ENCODE measurements at regions not wholly inside any gene's neighbourhood (a gene's known extent, or its start where the extent isn't known, plus 50 kb on each side); places are given as distances from the start of the nearest gene placed in this dataset.

DNA sequence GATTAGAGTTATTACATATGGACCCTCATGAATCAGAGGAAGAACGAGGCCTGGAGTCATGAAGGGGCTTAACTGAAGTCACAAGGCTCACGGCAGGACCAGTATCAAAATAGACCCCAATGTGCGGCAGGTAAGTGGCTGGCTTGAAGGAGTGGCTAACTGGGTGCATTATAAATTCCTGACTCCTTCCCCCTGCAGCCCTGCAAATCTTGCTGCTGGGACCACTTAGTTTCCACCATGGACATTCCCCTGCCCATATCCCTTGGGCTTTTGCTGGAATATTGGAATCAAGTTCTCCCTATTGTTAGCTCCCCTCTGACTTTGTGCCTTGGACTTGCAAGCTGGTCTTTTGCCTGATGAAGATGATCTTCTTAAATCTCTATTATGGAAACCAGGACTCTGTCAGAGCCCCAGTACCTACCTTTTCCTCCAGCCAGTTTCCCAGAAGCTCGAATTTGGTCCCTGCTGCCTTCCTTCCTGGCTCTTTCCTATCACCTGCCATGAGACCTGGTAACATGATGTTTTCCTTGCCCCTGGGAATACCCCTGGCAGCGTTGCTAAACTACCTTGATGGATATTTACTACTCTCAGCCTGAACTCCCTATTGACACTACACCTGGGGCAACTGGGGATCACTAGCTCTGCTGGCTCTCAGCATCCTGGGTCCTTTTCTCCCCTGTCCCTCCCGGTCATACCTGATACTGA is 156.0 kb upstream of the JUN start:
- 84 to 93% methylated on average over 6 of the region's 6 CpGs for WGBS, 2 donors
- TF ChIP-seq POLR2A (IDR thresholded peaks at IDR 0.05), result no peak
- TF ChIP-seq, protein P1, sequence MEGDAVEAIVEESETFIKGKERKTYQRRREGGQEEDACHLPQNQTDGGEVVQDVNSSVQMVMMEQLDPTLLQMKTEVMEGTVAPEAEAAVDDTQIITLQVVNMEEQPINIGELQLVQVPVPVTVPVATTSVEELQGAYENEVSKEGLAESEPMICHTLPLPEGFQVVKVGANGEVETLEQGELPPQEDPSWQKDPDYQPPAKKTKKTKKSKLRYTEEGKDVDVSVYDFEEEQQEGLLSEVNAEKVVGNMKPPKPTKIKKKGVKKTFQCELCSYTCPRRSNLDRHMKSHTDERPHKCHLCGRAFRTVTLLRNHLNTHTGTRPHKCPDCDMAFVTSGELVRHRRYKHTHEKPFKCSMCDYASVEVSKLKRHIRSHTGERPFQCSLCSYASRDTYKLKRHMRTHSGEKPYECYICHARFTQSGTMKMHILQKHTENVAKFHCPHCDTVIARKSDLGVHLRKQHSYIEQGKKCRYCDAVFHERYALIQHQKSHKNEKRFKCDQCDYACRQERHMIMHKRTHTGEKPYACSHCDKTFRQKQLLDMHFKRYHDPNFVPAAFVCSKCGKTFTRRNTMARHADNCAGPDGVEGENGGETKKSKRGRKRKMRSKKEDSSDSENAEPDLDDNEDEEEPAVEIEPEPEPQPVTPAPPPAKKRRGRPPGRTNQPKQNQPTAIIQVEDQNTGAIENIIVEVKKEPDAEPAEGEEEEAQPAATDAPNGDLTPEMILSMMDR (IDR thresholded peaks at IDR 0.05), result no peak
- no peak for DNase-seq (ENCODE audit: low spot score in 2 of 2)

DNA sequence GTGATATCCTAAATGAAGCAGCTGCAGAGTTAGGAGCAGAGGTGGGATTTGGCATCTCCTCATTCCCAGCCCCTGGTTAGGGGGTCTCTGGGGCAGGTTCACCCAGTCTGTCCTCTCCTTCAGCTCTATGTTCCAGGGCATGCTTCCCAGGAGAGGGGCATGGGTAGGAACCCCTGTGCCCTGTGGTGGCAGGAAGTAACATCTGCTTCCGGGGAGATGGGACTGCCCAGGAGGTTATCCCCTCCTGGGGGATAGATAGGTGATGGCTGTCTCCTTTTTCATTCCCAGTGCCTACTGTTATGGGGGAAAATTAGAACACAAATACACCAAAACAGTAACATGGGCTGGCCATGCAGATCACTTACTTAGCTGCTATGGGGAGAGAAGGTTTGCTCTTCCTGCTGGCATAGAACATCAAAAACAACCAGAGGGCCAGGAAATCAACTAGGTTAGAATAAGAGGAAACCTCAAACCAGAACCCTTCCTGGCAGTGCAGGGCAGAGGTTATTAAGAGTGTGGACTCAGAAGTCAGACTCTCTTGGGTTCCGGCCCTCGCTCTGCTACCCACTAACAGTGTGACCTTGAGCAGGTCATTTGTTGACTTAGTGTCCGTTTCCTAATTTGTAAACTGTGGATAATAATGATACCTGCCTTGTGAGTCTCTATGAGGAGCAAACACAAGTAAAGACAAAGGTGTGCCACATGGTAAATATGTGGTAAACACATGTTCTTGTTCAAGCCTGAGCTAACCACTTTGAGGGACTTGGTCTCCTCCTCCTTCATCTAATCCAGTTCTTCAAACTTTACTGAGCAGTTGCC is 157.8 kb upstream of the JUN start:
- no peak for TF ChIP-seq POLR2A (IDR thresholded peaks at IDR 0.05)
- 66 to 71% methylated on average over 4 of the region's 4 CpGs for WGBS, 2 donors
- no peak for DNase-seq (ENCODE audit: low spot score in 2 of 2)
- H3K4me3 ChIP-seq (ENCODE audit: low read depth, poor library complexity, severe bottlenecking), result no peak overlapping the region
- intact Hi-C loops (cut with DNase I; ENCODE audit: low total_unique reads), result no loop called here

More for the DNA sequence above, 156.0 kb upstream of the JUN start:
- no peak overlapping the region for H3K4me3 ChIP-seq (ENCODE audit: low read depth, poor library complexity, severe bottlenecking)
- intact Hi-C loops (cut with DNase I; ENCODE audit: low total_unique reads), result no loop called here

DNA sequence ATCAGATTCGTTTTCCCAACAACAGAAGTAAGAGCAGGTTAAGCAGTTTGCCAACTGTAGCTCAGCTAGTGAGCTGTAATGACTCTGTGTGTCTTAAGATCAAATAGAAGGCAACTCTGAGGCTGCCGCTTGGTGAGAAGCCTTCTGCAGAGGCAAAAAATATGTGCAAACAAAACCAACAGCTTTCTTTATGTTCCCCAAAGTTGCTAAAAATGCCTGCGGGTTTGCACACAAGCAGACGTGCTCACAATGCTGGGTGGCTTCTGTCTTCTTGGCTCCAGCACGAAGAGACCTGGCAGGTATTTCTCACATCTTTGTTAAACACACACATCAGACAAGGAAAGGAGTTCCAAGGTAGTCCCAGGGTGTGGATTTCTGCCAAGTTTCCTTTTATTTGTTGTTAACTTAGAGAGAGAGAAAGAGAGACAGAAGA is 158.9 kb upstream of the JUN start:
- TF ChIP-seq, protein P1 (IDR thresholded peaks at IDR 0.05), result no peak
- no peak for TF ChIP-seq POLR2A (IDR thresholded peaks at IDR 0.05)
- intact Hi-C loops (cut with DNase I; ENCODE audit: low total_unique reads), result no loop called here
- no peak for DNase-seq (ENCODE audit: low spot score in 2 of 2)
- no peak overlapping the region for H3K4me3 ChIP-seq (ENCODE audit: low read depth, poor library complexity, severe bottlenecking)
- WGBS, 2 donors, result 30 to 41% methylated on average over 5 of the region's 5 CpGs

DNA sequence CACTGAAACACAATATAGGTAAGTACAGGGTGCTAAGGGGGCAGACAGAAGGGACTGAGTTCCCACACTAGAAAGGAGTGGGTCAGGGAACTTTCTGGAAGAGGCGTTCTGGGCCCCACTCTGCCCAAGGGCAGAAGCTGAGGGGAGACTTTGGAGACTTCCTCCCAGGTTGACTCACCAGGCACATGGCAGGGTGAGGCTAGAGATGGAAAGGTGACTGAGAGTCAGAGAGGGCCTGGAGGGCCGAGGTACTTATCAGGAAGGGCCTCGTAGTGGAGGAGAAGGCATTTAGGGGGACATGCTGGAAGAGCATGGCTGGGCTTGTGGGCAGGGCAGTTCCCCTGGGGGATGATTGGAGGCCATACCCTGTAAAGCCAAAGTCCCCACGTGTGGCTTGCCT is 159.9 kb upstream of the JUN start:
- intact Hi-C loops (cut with DNase I; ENCODE audit: low total_unique reads), result no loop called here

DNA sequence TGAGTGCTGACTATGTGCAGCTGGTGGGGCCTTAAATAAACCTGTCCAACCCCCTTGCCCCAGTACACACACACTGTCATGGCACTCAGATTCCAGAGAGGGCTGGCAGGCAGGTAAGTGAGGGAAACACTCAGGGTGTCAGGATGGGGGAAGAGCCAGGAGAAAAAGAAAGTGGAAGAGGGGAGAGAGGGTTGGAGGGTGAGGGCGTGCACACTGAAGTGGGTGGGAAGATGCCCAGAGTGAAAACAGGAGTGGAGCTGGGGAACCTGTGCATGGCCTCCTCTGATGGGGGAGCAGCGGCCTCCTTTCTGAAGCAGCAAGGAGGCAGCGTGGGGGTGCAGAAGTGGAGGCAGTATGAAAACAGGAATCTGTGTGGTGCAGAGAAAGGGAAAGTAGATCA is 160.6 kb upstream of the JUN start:
- no peak overlapping the region for H3K4me3 ChIP-seq (ENCODE audit: low read depth, poor library complexity, severe bottlenecking)
- WGBS, 2 donors, result 95% methylated on average over 3 of the region's 3 CpGs
- no peak for DNase-seq (ENCODE audit: low spot score in 2 of 2)
- no peak for TF ChIP-seq POLR2A (IDR thresholded peaks at IDR 0.05)
- TF ChIP-seq, protein P1 (IDR thresholded peaks at IDR 0.05), result no peak
- intact Hi-C loops (cut with DNase I; ENCODE audit: low total_unique reads), result no loop called here

More for the DNA sequence above, 159.9 kb upstream of the JUN start:
- 70 to 71% methylated on average over 4 of the region's 4 CpGs for WGBS, 2 donors
- no peak overlapping the region for H3K4me3 ChIP-seq (ENCODE audit: low read depth, poor library complexity, severe bottlenecking)
- TF ChIP-seq POLR2A (IDR thresholded peaks at IDR 0.05), result no peak
- TF ChIP-seq, protein P1 (IDR thresholded peaks at IDR 0.05), result no peak
- no peak for DNase-seq (ENCODE audit: low spot score in 2 of 2)

DNA sequence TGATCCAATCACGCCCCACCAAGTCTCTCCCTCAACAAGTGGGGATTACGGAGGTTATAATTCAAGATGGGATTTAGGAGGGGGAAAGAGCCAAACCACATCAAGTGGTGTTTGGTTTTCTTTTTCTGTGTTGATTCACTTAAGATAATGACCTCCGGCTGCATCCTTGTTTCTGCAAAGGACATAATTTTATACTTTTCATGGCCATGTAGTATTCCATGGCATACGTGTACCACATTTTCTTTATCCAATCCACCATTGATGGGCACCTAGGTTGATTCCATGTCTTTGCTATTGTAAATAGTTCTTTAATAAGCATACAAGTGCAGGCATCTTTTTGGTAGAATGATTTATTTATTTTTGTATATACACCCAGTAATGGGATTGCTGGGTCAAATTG is 162.5 kb upstream of the JUN start:
- DNase-seq (ENCODE audit: low spot score in 2 of 2), result no peak
- no peak for TF ChIP-seq POLR2A (IDR thresholded peaks at IDR 0.05)
- TF ChIP-seq, protein P1 (IDR thresholded peaks at IDR 0.05), result no peak
- intact Hi-C loops (cut with DNase I; ENCODE audit: low total_unique reads), result no loop called here
- 92 to 97% methylated on average over 4 of the region's 4 CpGs for WGBS, 2 donors
- H3K4me3 ChIP-seq (ENCODE audit: low read depth, poor library complexity, severe bottlenecking), result no peak overlapping the region

Data from lower leg skin (tissue), 4 donors.